HG03045 (cell line): ENCODE measurements at regions not wholly inside any gene's neighbourhood (a gene's known extent, or its start where the extent isn't known, plus 50 kb on each side); places are given as distances from the start of the nearest gene placed in this dataset.

Experiments
- ATAC-seq: cut with Tn5 transposase; IDR thresholded peaks from one replicate; pipeline ENCODE4 v1.9.1; 2021; ENCODE audit warnings: mild to moderate bottlenecking, moderate library complexity; ENCODE audit not compliant: unreplicated experiment

GRCh38 chrX:39808471-39808917, 289.3 kb downstream of the BCOR start:
- ATAC-seq = no peak

GRCh38 chrX:39809331-39809730, 288.4 kb downstream of the BCOR start:
- no peak for ATAC-seq

- no peak for ATAC-seq
Observed at GRCh38 chrX:39810901-39811300, 286.9 kb downstream of the BCOR start.

GRCh38 chrX:39811376-39811775, 286.4 kb downstream of the BCOR start:
- ATAC-seq = no peak

GRCh38 chrX:39813631-39814277, 284.0 kb downstream of the BCOR start:
- ATAC-seq = no peak

- no peak for ATAC-seq
Observed at GRCh38 chrX:39814391-39814790, 283.4 kb downstream of the BCOR start.

- peak; percentile 68 for ATAC-seq
Observed at GRCh38 chrX:39815631-39816030, 282.1 kb downstream of the BCOR start.

- no peak for ATAC-seq
Observed at GRCh38 chrX:39816871-39817731, 280.7 kb downstream of the BCOR start.

GRCh38 chrX:39817754-39818470, 279.8 kb downstream of the BCOR start:
- ATAC-seq = no peak

- no peak for ATAC-seq
Observed at GRCh38 chrX:39818750-39819149, 279.0 kb downstream of the BCOR start.

GRCh38 chrX:39819921-39820849, 277.6 kb downstream of the BCOR start:
- ATAC-seq = no peak

- ATAC-seq = no peak
Observed at GRCh38 chrX:39820938-39821708, 276.6 kb downstream of the BCOR start.

GRCh38 chrX:39821709-39822095, 276.1 kb downstream of the BCOR start:
- ATAC-seq = no peak

- ATAC-seq = no peak
Observed at GRCh38 chrX:39822133-39822748, 275.5 kb downstream of the BCOR start.

GRCh38 chrX:39823424-39823823, 274.3 kb downstream of the BCOR start:
- ATAC-seq = no peak

- no peak for ATAC-seq
Observed at GRCh38 chrX:39823854-39824253, 273.9 kb downstream of the BCOR start.

- ATAC-seq = no peak
Observed at GRCh38 chrX:39826813-39827543, 270.8 kb downstream of the BCOR start.

- no peak for ATAC-seq
Observed at GRCh38 chrX:39827951-39828350, 269.8 kb downstream of the BCOR start.

GRCh38 chrX:39828971-39829370, 268.8 kb downstream of the BCOR start:
- no peak for ATAC-seq
